Neural progenitor cell (in vitro differentiated cells): ENCODE measurements at regions not wholly inside any gene's neighbourhood (a gene's known extent, or its start where the extent isn't known, plus 50 kb on each side); places are given as distances from the start of the nearest gene placed in this dataset.

ENCODE experiments used
- DNase-seq: peaks from one replicate; pipeline ENCODE4 v3.0.0-alpha.2; 2016; ENCODE audit warnings: low spot score
- H2AFZ ChIP-seq: fragments of 200-600 bp; sonication (generic); replicated peaks from 2 replicates; pipeline ENCODE4 v1.6.1; 2016; ENCODE audit warnings: antibody characterized with exemption
- H3F3A ChIP-seq: fragments of 200-600 bp; sonication (generic); 2 replicates; pipeline ENCODE4 v1.6.1; 2016; ENCODE audit warnings: antibody characterized with exemption, low read depth
- H3K27ac ChIP-seq: fragments of 200-600 bp; sonication (generic); 2 replicates; pipeline ENCODE4 v1.5.1; 2016; ENCODE audit warnings: mild to moderate bottlenecking
- H3K27me3 ChIP-seq: fragments of 200-600 bp; sonication (generic); 2 replicates; pipeline ENCODE4 v1.6.1; 2016; ENCODE audit warnings: mild to moderate bottlenecking, moderate library complexity
- H3K36me3 ChIP-seq: fragments of 200-600 bp; sonication (generic); 2 replicates; pipeline ENCODE4 v1.5.1; 2016
- H3K4me1 ChIP-seq: fragments of 200-600 bp; sonication (generic); 2 replicates; pipeline ENCODE4 v1.6.1; 2016; ENCODE audit warnings: mixed run types
- H3K4me2 ChIP-seq: fragments of 200-600 bp; sonication (generic); 2 replicates; pipeline ENCODE4 v1.6.1; 2016
- H3K4me3 ChIP-seq: fragments of 200-600 bp; sonication (generic); 2 replicates; pipeline ENCODE4 v1.5.1; 2016
- H3K79me2 ChIP-seq: fragments of 200-600 bp; sonication (generic); 2 replicates; pipeline ENCODE4 v1.6.1; 2016; ENCODE audit warnings: low read depth
- H3K9ac ChIP-seq: fragments of 200-600 bp; sonication (generic); 2 replicates; pipeline ENCODE4 v1.6.1; 2016
- H3K9me3 ChIP-seq: fragments of 200-600 bp; sonication (generic); 2 replicates; pipeline ENCODE4 v1.5.1; 2016; ENCODE audit warnings: low read depth
- H4K20me1 ChIP-seq: fragments of 200-600 bp; sonication (generic); 2 replicates; pipeline ENCODE4 v1.6.1; 2016; ENCODE audit warnings: low read depth
- H3K27ac Mint-ChIP-seq: 3 replicates; pipeline ENCODE4 v1.8.0; 2021; ENCODE audit warnings: mixed read lengths
- H3K27me3 Mint-ChIP-seq: 2 replicates; pipeline ENCODE4 v1.8.0; 2022; ENCODE audit warnings: low read depth, mild to moderate bottlenecking, inconsistent platforms, moderate library complexity, mixed read lengths; ENCODE audit not compliant: insufficient read depth
- H3K36me3 Mint-ChIP-seq: 3 replicates; pipeline ENCODE4 v1.8.0; 2021; ENCODE audit warnings: mixed read lengths
- H3K4me1 Mint-ChIP-seq: 3 replicates; pipeline ENCODE4 v1.8.0; 2021; ENCODE audit warnings: mixed read lengths
- H3K4me3 Mint-ChIP-seq: 3 replicates; pipeline ENCODE4 v1.8.0; 2021; ENCODE audit warnings: mild to moderate bottlenecking, moderate library complexity, mixed read lengths
- H3K9me3 Mint-ChIP-seq: 3 replicates; pipeline ENCODE4 v1.8.0; 2020; ENCODE audit warnings: mixed read lengths
- CTCF ChIP-seq: fragments of 200-600 bp; sonication (generic); IDR thresholded peaks from 2 replicates; pipeline ENCODE4 v1.5.1; 2017; ENCODE audit warnings: antibody characterized with exemption, mild to moderate bottlenecking
- EZH2 ChIP-seq: fragments of 200-600 bp; sonication (generic); IDR thresholded peaks from 2 replicates; pipeline ENCODE4 v1.6.1; 2017; ENCODE audit warnings: antibody characterized with exemption, mild to moderate bottlenecking, moderate library complexity
- EZH2phosphoT487 ChIP-seq: fragments of 200-600 bp; sonication (generic); IDR thresholded peaks from 2 replicates; pipeline ENCODE4 v1.6.1; 2017; ENCODE audit warnings: antibody characterized with exemption

- no peaks in the 10 kb centered on the region for H4K20me1 ChIP-seq
- H3K9me3 Mint-ChIP-seq, result peaks cover 2% of the 10 kb centered on the region
- H3K4me3 Mint-ChIP-seq, result no peak overlapping the region
- H3K9me3 ChIP-seq, result no peaks in the 10 kb centered on the region
- H3K9ac ChIP-seq, result no peak overlapping the region
- H3K27ac ChIP-seq, result no peak overlapping the region
- peaks cover 20% of the 10 kb centered on the region for H3K4me1 Mint-ChIP-seq
- H2AFZ ChIP-seq, result no peak overlapping the region
- no peak overlapping the region for H3K4me2 ChIP-seq
- TF ChIP-seq EZH2 (no peak), EZH2phosphoT487 (no peak), CTCF (no peak)
- no peaks in the 10 kb centered on the region for H3K79me2 ChIP-seq
- H3K4me1 ChIP-seq, result peaks cover 5% of the 10 kb centered on the region
- DNase-seq, result no peak
- no peaks in the 10 kb centered on the region for H3F3A ChIP-seq
- H3K27ac Mint-ChIP-seq, result peak overlapping the region; percentile 70
- no peaks in the 10 kb centered on the region for H3K27me3 ChIP-seq
- H3K4me3 ChIP-seq, result no peak overlapping the region
- H3K36me3 Mint-ChIP-seq, result peaks cover 11% of the 10 kb centered on the region
- no peaks in the 10 kb centered on the region for H3K27me3 Mint-ChIP-seq
- H3K36me3 ChIP-seq, result no peaks in the 10 kb centered on the region
Measured at GRCh38 chr6:150673720-150674346, 74.1 kb downstream of the PLEKHG1 start.

GRCh38 chr6:150676344-150676743 is 76.7 kb downstream of the PLEKHG1 start:
- Mint-ChIP-seq H3K4me3 (no peak overlapping the region), H3K36me3 (peaks cover 11% of the 10 kb centered on the region)
- DNase-seq, result no peak

DNA sequence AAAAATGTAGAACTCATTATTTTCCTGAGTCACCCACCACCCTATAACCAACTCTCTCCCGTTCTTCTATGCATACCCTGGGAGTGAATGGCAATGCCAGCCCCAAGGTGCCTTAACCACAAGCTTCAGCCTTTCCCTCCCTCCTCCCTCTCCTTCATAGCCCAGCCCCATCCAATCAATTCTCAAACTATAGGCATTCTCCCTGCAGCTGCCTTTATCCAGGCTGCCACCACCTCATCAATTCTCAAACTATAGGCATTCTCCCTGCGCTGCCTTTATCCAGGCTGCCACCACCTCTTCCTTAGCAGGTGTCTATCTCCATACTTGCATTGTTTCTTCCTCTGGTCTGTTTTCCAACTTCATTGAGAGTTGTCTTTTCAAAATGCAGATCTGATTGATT is 77.1 kb downstream of the PLEKHG1 start:
- no peaks in the 10 kb centered on the region for H3K27me3 ChIP-seq
- H3K27me3 Mint-ChIP-seq, result no peaks in the 10 kb centered on the region
- H3K36me3 ChIP-seq, result no peaks in the 10 kb centered on the region
- H3K4me1 Mint-ChIP-seq, result peaks cover 24% of the 10 kb centered on the region
- H3K4me2 ChIP-seq, result no peak overlapping the region
- H3K9ac ChIP-seq, result no peak overlapping the region
- no peaks in the 10 kb centered on the region for H4K20me1 ChIP-seq
- H3F3A ChIP-seq, result no peaks in the 10 kb centered on the region
- TF ChIP-seq EZH2, result no peak
- no peak overlapping the region for H2AFZ ChIP-seq
- no peaks in the 10 kb centered on the region for H3K9me3 ChIP-seq
- no peak overlapping the region for H3K4me3 ChIP-seq
- H3K4me1 ChIP-seq, result peaks cover 3% of the 10 kb centered on the region
- peaks cover 11% of the 10 kb centered on the region for H3K36me3 Mint-ChIP-seq
- no peak overlapping the region for H3K27ac ChIP-seq
- H3K9me3 Mint-ChIP-seq, result peaks cover 2% of the 10 kb centered on the region
- no peak overlapping the region for H3K4me3 Mint-ChIP-seq
- no peaks in the 10 kb centered on the region for H3K79me2 ChIP-seq
- DNase-seq, result no peak
- no peak overlapping the region for H3K27ac Mint-ChIP-seq

More at GRCh38 chr6:150676344-150676743, 76.7 kb downstream of the PLEKHG1 start:
- no peak overlapping the region for H3K4me3 ChIP-seq
- H3K4me2 ChIP-seq, result no peak overlapping the region
- Mint-ChIP-seq H3K9me3 (peaks cover 2% of the 10 kb centered on the region), H3K4me1 (peaks cover 20% of the 10 kb centered on the region), H3K27ac (no peak overlapping the region), H3K27me3 (no peaks in the 10 kb centered on the region)
- no peak overlapping the region for H3K9ac ChIP-seq
- no peaks in the 10 kb centered on the region for H3K36me3 ChIP-seq
- no peak overlapping the region for H3K27ac ChIP-seq
- no peaks in the 10 kb centered on the region for H3K27me3 ChIP-seq
- H4K20me1 ChIP-seq, result no peaks in the 10 kb centered on the region
- H2AFZ ChIP-seq, result no peak overlapping the region
- H3K9me3 ChIP-seq, result no peaks in the 10 kb centered on the region
- TF ChIP-seq EZH2 (no peak), EZH2phosphoT487 (no peak), CTCF (no peak)
- no peaks in the 10 kb centered on the region for H3K4me1 ChIP-seq
- H3F3A ChIP-seq, result no peaks in the 10 kb centered on the region
- H3K79me2 ChIP-seq, result no peaks in the 10 kb centered on the region

GRCh38 chr6:150680510-150680909 is 80.8 kb downstream of the PLEKHG1 start:
- Mint-ChIP-seq H3K27ac (no peak overlapping the region), H3K36me3 (peaks cover 18% of the 10 kb centered on the region), H3K9me3 (peaks cover 5% of the 10 kb centered on the region), H3K27me3 (peaks cover 6% of the 10 kb centered on the region), H3K4me3 (no peak overlapping the region), H3K4me1 (peaks cover 21% of the 10 kb centered on the region)
- H3K79me2 ChIP-seq, result no peaks in the 10 kb centered on the region
- no peak overlapping the region for H3K9ac ChIP-seq
- H3K27ac ChIP-seq, result no peak overlapping the region
- no peak for DNase-seq
- no peaks in the 10 kb centered on the region for H4K20me1 ChIP-seq
- H3K9me3 ChIP-seq, result no peaks in the 10 kb centered on the region
- H3F3A ChIP-seq, result no peaks in the 10 kb centered on the region
- H2AFZ ChIP-seq, result no peak overlapping the region
- H3K4me2 ChIP-seq, result no peak overlapping the region
- TF ChIP-seq CTCF (no peak), EZH2phosphoT487 (no peak), EZH2 (no peak)
- H3K4me3 ChIP-seq, result no peak overlapping the region
- H3K4me1 ChIP-seq, result peaks cover 6% of the 10 kb centered on the region
- H3K36me3 ChIP-seq, result no peaks in the 10 kb centered on the region
- H3K27me3 ChIP-seq, result no peaks in the 10 kb centered on the region
